Activated T-helper 1 cell treated with anti-CD3 and anti-CD28 coated beads, Interleukin-12 subunit alpha, Interleukin-12 subunit beta, Interleukin-2, Interleukin-4 antibody, amounts not matched to agents 30 ng/mL and 10 ng/mL and 1 ng/mL, durations not matched to agents 14 hours and 24 hours and 36 hours (primary cell): ENCODE measurements at regions not wholly inside any gene's neighbourhood (a gene's known extent, or its start where the extent isn't known, plus 50 kb on each side); places are given as distances from the start of the nearest gene placed in this dataset.

Experiments used
- DNase-seq: peaks from one replicate; pipeline ENCODE4 v3.0.0; 2021; ENCODE audit warnings: low spot score
- H3K27ac Mint-ChIP-seq: one replicate; pipeline ENCODE4 v1.8.0; 2021; ENCODE audit warnings: mild to moderate bottlenecking, mixed read lengths
- H3K27me3 Mint-ChIP-seq: one replicate; pipeline ENCODE4 v1.8.0; 2022; ENCODE audit warnings: mild to moderate bottlenecking, moderate library complexity, mixed read lengths; ENCODE audit not compliant: insufficient read depth
- H3K36me3 Mint-ChIP-seq: one replicate; pipeline ENCODE4 v1.8.0; 2021; ENCODE audit warnings: low read depth, mixed read lengths
- H3K4me1 Mint-ChIP-seq: one replicate; pipeline ENCODE4 v1.8.0; 2021; ENCODE audit warnings: low read depth, mixed read lengths
- H3K4me3 Mint-ChIP-seq: one replicate; pipeline ENCODE4 v1.8.0; 2021; ENCODE audit warnings: mild to moderate bottlenecking, moderate library complexity, mixed read lengths
- H3K9me3 Mint-ChIP-seq: one replicate; pipeline ENCODE4 v1.8.0; 2021; ENCODE audit warnings: mixed read lengths
- intact Hi-C: fragments of 100-400 bp; cut with micrococcal nuclease; formaldehyde crosslinking; loops from one replicate; pipeline ENCODE4 v1.15.1; 2024

- Mint-ChIP-seq H3K27me3 (peaks cover 3% of the 10 kb centered on the region), H3K4me3 (no peak overlapping the region), H3K9me3 (no peaks in the 10 kb centered on the region), H3K4me1 (no peaks in the 10 kb centered on the region), H3K36me3 (no peaks in the 10 kb centered on the region), H3K27ac (no peak overlapping the region)
- DNase-seq: no peak
- intact Hi-C loops: no loop called here
Observed at GRCh38 chr2:60000686-60001085, 552.8 kb downstream of the BCL11A start.

GRCh38 chr2:59998324-59998723 lies 555.1 kb downstream of the BCL11A start:
- DNase-seq: no peak
- no peak overlapping the region for H3K4me3 Mint-ChIP-seq
- no peaks in the 10 kb centered on the region for H3K4me1 Mint-ChIP-seq
- H3K27me3 Mint-ChIP-seq: peaks cover 3% of the 10 kb centered on the region
- no peaks in the 10 kb centered on the region for H3K36me3 Mint-ChIP-seq
- no peaks in the 10 kb centered on the region for H3K9me3 Mint-ChIP-seq
- no peak overlapping the region for H3K27ac Mint-ChIP-seq
- intact Hi-C loops: no loop called here

GRCh38 chr2:59997371-59997770 lies 556.1 kb downstream of the BCL11A start:
- no peaks in the 10 kb centered on the region for H3K4me1 Mint-ChIP-seq
- H3K36me3 Mint-ChIP-seq: no peaks in the 10 kb centered on the region
- no peaks in the 10 kb centered on the region for H3K27me3 Mint-ChIP-seq
- H3K4me3 Mint-ChIP-seq: no peak overlapping the region
- DNase-seq: no peak
- H3K27ac Mint-ChIP-seq: no peak overlapping the region
- H3K9me3 Mint-ChIP-seq: no peaks in the 10 kb centered on the region
- intact Hi-C loops: no loop called here

GRCh38 chr2:59996855-59997254 lies 556.6 kb downstream of the BCL11A start:
- intact Hi-C loops: no loop called here
- Mint-ChIP-seq H3K27me3 (no peaks in the 10 kb centered on the region), H3K4me1 (no peaks in the 10 kb centered on the region), H3K4me3 (no peak overlapping the region), H3K9me3 (no peaks in the 10 kb centered on the region), H3K27ac (no peak overlapping the region), H3K36me3 (no peaks in the 10 kb centered on the region)
- no peak for DNase-seq

- no peak overlapping the region for H3K27ac Mint-ChIP-seq
- no peaks in the 10 kb centered on the region for H3K4me1 Mint-ChIP-seq
- DNase-seq: no peak
- intact Hi-C loops: no loop called here
- no peak overlapping the region for H3K4me3 Mint-ChIP-seq
- no peaks in the 10 kb centered on the region for H3K9me3 Mint-ChIP-seq
- H3K36me3 Mint-ChIP-seq: no peaks in the 10 kb centered on the region
- no peaks in the 10 kb centered on the region for H3K27me3 Mint-ChIP-seq
Observed at GRCh38 chr2:59993726-59994125, 559.7 kb downstream of the BCL11A start.

- intact Hi-C loops: no loop called here
- DNase-seq: no peak
- no peaks in the 10 kb centered on the region for H3K4me1 Mint-ChIP-seq
- H3K4me3 Mint-ChIP-seq: no peak overlapping the region
- H3K27ac Mint-ChIP-seq: no peak overlapping the region
- no peaks in the 10 kb centered on the region for H3K36me3 Mint-ChIP-seq
- H3K9me3 Mint-ChIP-seq: no peaks in the 10 kb centered on the region
- H3K27me3 Mint-ChIP-seq: no peaks in the 10 kb centered on the region
Observed at GRCh38 chr2:59988341-59988740, 565.1 kb downstream of the BCL11A start.

GRCh38 chr2:59986511-59986910 lies 566.9 kb downstream of the BCL11A start:
- no peaks in the 10 kb centered on the region for H3K9me3 Mint-ChIP-seq
- no peaks in the 10 kb centered on the region for H3K27me3 Mint-ChIP-seq
- intact Hi-C loops: no loop called here
- no peaks in the 10 kb centered on the region for H3K4me1 Mint-ChIP-seq
- H3K27ac Mint-ChIP-seq: no peak overlapping the region
- no peaks in the 10 kb centered on the region for H3K36me3 Mint-ChIP-seq
- no peak overlapping the region for H3K4me3 Mint-ChIP-seq
- no peak for DNase-seq

GRCh38 chr2:59985923-59986322 lies 567.5 kb downstream of the BCL11A start:
- Mint-ChIP-seq H3K27me3 (no peaks in the 10 kb centered on the region), H3K4me1 (no peaks in the 10 kb centered on the region), H3K9me3 (no peaks in the 10 kb centered on the region), H3K4me3 (no peak overlapping the region), H3K27ac (no peak overlapping the region), H3K36me3 (no peaks in the 10 kb centered on the region)
- intact Hi-C loops: no loop called here
- DNase-seq: no peak

GRCh38 chr2:59974051-59974766 lies 579.2 kb downstream of the BCL11A start:
- H3K9me3 Mint-ChIP-seq: no peaks in the 10 kb centered on the region
- no peaks in the 10 kb centered on the region for H3K36me3 Mint-ChIP-seq
- H3K27me3 Mint-ChIP-seq: no peaks in the 10 kb centered on the region
- DNase-seq: no peak
- H3K4me3 Mint-ChIP-seq: no peak overlapping the region
- H3K27ac Mint-ChIP-seq: no peak overlapping the region
- no peaks in the 10 kb centered on the region for H3K4me1 Mint-ChIP-seq
- intact Hi-C loops: no loop called here

- no peaks in the 10 kb centered on the region for H3K27me3 Mint-ChIP-seq
- intact Hi-C loops: no loop called here
- no peak overlapping the region for H3K4me3 Mint-ChIP-seq
Observed at GRCh38 chr2:59969161-59969560, 584.3 kb downstream of the BCL11A start.

GRCh38 chr2:59968441-59968840 lies 585.0 kb downstream of the BCL11A start:
- Mint-ChIP-seq H3K9me3 (no peaks in the 10 kb centered on the region), H3K4me3 (no peak overlapping the region)

More at GRCh38 chr2:59969161-59969560, 584.3 kb downstream of the BCL11A start:
- Mint-ChIP-seq H3K36me3 (no peaks in the 10 kb centered on the region), H3K27ac (no peak overlapping the region), H3K9me3 (no peaks in the 10 kb centered on the region), H3K4me1 (no peaks in the 10 kb centered on the region)
- no peak for DNase-seq

GRCh38 chr2:59967691-59968090 lies 585.8 kb downstream of the BCL11A start:
- H3K9me3 Mint-ChIP-seq: no peaks in the 10 kb centered on the region
- intact Hi-C loops: no loop called here
- no peaks in the 10 kb centered on the region for H3K4me1 Mint-ChIP-seq
- H3K36me3 Mint-ChIP-seq: no peaks in the 10 kb centered on the region
- DNase-seq: no peak
- no peak overlapping the region for H3K27ac Mint-ChIP-seq
- no peak overlapping the region for H3K4me3 Mint-ChIP-seq
- no peaks in the 10 kb centered on the region for H3K27me3 Mint-ChIP-seq

More at GRCh38 chr2:59968441-59968840, 585.0 kb downstream of the BCL11A start:
- no peaks in the 10 kb centered on the region for H3K36me3 Mint-ChIP-seq
- no peak for DNase-seq
- no peaks in the 10 kb centered on the region for H3K4me1 Mint-ChIP-seq
- no peak overlapping the region for H3K27ac Mint-ChIP-seq
- no peaks in the 10 kb centered on the region for H3K27me3 Mint-ChIP-seq
- intact Hi-C loops: no loop called here

GRCh38 chr2:59963157-59963556 lies 590.3 kb downstream of the BCL11A start:
- Mint-ChIP-seq H3K27me3 (no peaks in the 10 kb centered on the region), H3K9me3 (no peaks in the 10 kb centered on the region), H3K36me3 (no peaks in the 10 kb centered on the region), H3K4me3 (no peak overlapping the region), H3K4me1 (no peaks in the 10 kb centered on the region), H3K27ac (no peak overlapping the region)
- DNase-seq: no peak
- intact Hi-C loops: no loop called here

- Mint-ChIP-seq H3K4me1 (no peaks in the 10 kb centered on the region), H3K4me3 (no peak overlapping the region), H3K9me3 (no peaks in the 10 kb centered on the region), H3K27me3 (no peaks in the 10 kb centered on the region), H3K27ac (no peak overlapping the region), H3K36me3 (no peaks in the 10 kb centered on the region)
- DNase-seq: no peak
- intact Hi-C loops: no loop called here
Observed at GRCh38 chr2:59961746-59962145, 591.7 kb downstream of the BCL11A start.
